ENCODE measurements at regions not wholly inside any gene's neighbourhood (a gene's known extent, or its start where the extent isn't known, plus 50 kb on each side); places are given as distances from the start of the nearest gene placed in this dataset.

DNA sequence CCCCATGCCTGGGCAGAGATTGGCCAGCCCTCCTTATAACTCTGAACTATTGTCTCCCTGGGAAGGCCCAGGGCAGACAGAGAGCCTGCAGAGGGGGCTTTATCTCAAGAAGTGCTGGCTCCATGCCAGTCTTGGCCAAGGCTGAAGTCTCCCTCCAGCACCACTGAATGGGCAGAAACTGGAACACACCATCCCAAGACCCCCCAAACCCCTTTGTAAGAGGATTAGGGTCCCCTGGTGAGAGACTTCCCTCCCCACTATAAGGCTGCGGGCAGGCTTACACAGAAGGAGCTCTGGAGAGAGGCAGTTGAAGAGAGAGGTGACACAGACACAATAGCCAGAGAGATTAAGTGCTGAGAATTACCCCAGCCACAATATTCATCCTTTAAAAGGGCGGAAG lies 97.2 kb downstream of the NAV1 start:
- TF ChIP-seq CTCF (IDR thresholded peaks at IDR 0.05; ENCODE audit: insufficient read depth, low read length) (no peak), GABPA (IDR thresholded peaks at IDR 0.05; ENCODE audit: low read depth) (no peak), SPI1 (IDR thresholded peaks at IDR 0.05; ENCODE audit: borderline replicate concordance, low read depth) (no peak), POLR2AphosphoS5 (IDR thresholded peaks at IDR 0.05; ENCODE audit: low read depth) (no peak)
- TF ChIP-seq, protein P1, sequence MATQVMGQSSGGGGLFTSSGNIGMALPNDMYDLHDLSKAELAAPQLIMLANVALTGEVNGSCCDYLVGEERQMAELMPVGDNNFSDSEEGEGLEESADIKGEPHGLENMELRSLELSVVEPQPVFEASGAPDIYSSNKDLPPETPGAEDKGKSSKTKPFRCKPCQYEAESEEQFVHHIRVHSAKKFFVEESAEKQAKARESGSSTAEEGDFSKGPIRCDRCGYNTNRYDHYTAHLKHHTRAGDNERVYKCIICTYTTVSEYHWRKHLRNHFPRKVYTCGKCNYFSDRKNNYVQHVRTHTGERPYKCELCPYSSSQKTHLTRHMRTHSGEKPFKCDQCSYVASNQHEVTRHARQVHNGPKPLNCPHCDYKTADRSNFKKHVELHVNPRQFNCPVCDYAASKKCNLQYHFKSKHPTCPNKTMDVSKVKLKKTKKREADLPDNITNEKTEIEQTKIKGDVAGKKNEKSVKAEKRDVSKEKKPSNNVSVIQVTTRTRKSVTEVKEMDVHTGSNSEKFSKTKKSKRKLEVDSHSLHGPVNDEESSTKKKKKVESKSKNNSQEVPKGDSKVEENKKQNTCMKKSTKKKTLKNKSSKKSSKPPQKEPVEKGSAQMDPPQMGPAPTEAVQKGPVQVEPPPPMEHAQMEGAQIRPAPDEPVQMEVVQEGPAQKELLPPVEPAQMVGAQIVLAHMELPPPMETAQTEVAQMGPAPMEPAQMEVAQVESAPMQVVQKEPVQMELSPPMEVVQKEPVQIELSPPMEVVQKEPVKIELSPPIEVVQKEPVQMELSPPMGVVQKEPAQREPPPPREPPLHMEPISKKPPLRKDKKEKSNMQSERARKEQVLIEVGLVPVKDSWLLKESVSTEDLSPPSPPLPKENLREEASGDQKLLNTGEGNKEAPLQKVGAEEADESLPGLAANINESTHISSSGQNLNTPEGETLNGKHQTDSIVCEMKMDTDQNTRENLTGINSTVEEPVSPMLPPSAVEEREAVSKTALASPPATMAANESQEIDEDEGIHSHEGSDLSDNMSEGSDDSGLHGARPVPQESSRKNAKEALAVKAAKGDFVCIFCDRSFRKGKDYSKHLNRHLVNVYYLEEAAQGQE (IDR thresholded peaks at IDR 0.05; ENCODE audit: insufficient replicate concordance, low read depth) = no peak
- Histone ChIP-seq H3K27ac (replicated peaks) (no peak overlapping the region), H3K27me3 (ENCODE audit: insufficient read depth, poor library complexity, severe bottlenecking) (no peaks in the 10 kb centered on the region), H3K4me3 (replicated peaks; ENCODE audit: insufficient read depth, low read length) (no peak overlapping the region)
- DNase-seq (ENCODE audit: low read depth in 1 of 2, low spot score in 1 of 2) = no peak

DNA sequence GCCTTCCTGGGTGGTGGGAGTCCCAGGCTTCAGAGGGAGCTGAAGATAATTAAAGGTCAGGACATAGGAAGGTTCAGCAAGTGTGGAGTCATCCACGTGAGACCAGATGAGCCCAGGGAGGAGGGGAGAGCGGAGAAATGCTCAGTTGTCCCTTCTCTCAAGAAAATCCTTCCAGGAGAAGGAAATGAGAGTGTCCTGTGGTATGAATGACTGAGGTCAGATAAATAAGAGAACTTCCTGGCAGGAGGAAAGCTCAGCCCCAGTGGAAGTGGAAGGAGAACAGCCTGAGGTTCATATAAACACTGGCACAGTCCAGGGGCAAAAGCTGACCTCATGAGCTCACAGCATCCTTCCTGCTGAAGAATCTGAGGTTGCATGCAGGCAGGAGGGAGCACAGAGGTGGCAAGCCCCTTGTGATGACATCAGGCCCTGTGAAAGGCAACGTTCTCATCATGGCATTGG lies 97.6 kb downstream of the NAV1 start:
- Histone ChIP-seq H3K27me3 (ENCODE audit: insufficient read depth, poor library complexity, severe bottlenecking) (no peaks in the 10 kb centered on the region), H3K4me3 (replicated peaks; ENCODE audit: insufficient read depth, low read length) (no peak overlapping the region), H3K27ac (replicated peaks) (no peak overlapping the region)
- TF ChIP-seq GABPA (IDR thresholded peaks at IDR 0.05; ENCODE audit: low read depth) (no peak), POLR2AphosphoS5 (IDR thresholded peaks at IDR 0.05; ENCODE audit: low read depth) (no peak), SPI1 (IDR thresholded peaks at IDR 0.05; ENCODE audit: borderline replicate concordance, low read depth) (no peak), CTCF (IDR thresholded peaks at IDR 0.05; ENCODE audit: insufficient read depth, low read length) (no peak)
- TF ChIP-seq, protein P1 (IDR thresholded peaks at IDR 0.05; ENCODE audit: insufficient replicate concordance, low read depth) = no peak
- no peak for DNase-seq (ENCODE audit: low read depth in 1 of 2, low spot score in 1 of 2)

DNA sequence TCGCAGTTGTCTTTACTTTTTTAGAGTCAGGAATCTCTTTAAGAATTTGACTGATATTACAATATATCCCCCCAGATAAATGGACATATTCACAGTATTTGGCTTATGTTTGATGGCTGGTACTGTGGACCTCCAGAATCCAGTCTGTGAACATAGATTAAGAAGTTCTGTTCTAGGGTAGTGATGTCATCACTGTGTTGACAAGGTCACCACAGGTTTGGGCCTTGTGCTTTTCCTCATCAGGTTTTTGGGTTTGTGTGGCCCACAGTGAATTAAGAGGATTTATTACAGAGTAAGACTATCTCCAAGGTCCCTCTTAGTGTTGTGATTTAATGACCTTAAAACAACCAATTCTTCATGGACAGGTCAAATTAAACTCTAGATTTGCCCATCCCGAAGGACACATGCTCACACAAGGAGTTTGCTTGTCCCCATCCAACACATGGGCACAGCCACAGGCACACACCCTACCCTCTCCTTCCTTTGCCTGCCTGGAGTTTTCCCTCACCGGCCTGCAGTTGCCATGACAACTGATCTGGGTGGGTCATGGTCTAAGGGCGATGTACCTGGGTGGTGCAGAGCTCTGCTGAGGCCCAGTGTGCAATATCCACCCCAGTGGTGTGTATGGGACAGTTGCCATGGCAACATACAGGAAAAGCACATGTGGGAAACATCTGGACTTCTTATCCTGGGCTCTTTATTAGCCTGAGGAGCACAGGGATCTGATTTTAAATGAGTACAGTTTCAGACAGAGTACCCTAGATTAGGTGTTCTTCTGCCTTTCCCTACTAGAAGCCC lies 98.6 kb downstream of the NAV1 start:
- no peak for DNase-seq (ENCODE audit: low read depth in 1 of 2, low spot score in 1 of 2)
- Histone ChIP-seq H3K4me3 (replicated peaks; ENCODE audit: insufficient read depth, low read length) (no peak overlapping the region), H3K27me3 (ENCODE audit: insufficient read depth, poor library complexity, severe bottlenecking) (no peaks in the 10 kb centered on the region), H3K27ac (replicated peaks) (no peak overlapping the region)
- TF ChIP-seq CTCF (IDR thresholded peaks at IDR 0.05; ENCODE audit: insufficient read depth, low read length) (no peak), GABPA (IDR thresholded peaks at IDR 0.05; ENCODE audit: low read depth) (no peak), POLR2AphosphoS5 (IDR thresholded peaks at IDR 0.05; ENCODE audit: low read depth) (no peak), SPI1 (IDR thresholded peaks at IDR 0.05; ENCODE audit: borderline replicate concordance, low read depth) (no peak)
- TF ChIP-seq, protein P1 (IDR thresholded peaks at IDR 0.05; ENCODE audit: insufficient replicate concordance, low read depth) = no peak

All from HL-60 (cell line).